RWPE2 (cell line): ENCODE measurements at regions not wholly inside any gene's neighbourhood (a gene's known extent, or its start where the extent isn't known, plus 50 kb on each side); places are given as distances from the start of the nearest gene placed in this dataset.
"Not testable (repeated sequence)": the region's sequence is repeated elsewhere in the genome, so short reads cannot be mapped to it uniquely, and the experiment has no call there.

Experiments
- ATAC-seq: fragments of 200-7000 bp; cut with Tn5 transposase; 3 replicates; pipeline ENCODE4 v1.9.1; 2021; ENCODE audit warnings: low read depth
- DNase-seq: peaks from one replicate; pipeline ENCODE4 v3.0.0-alpha.2; 2020; ENCODE audit warnings: low spot score
- H3K27ac ChIP-seq: fragments of 450-650 bp; 2 replicates; pipeline ENCODE4 v1.5.1; 2017; ENCODE audit warnings: mild to moderate bottlenecking; ENCODE audit not compliant: poor library complexity, severe bottlenecking
- H3K27me3 ChIP-seq: fragments of 250-450 bp; sonication (Bioruptor Pico); 2 replicates; pipeline ENCODE4 v1.5.1; 2021; ENCODE audit warnings: mild to moderate bottlenecking, moderate library complexity; ENCODE audit not compliant: insufficient read depth, poor library complexity, severe bottlenecking
- H3K36me3 ChIP-seq: fragments of 250-450 bp; sonication (Bioruptor Pico); 2 replicates; pipeline ENCODE4 v1.5.1; 2020; ENCODE audit warnings: low read depth, mild to moderate bottlenecking, moderate library complexity
- H3K4me1 ChIP-seq: fragments of 250-450 bp; sonication (Bioruptor Pico); 2 replicates; pipeline ENCODE4 v1.5.1; 2021; ENCODE audit warnings: mild to moderate bottlenecking, moderate library complexity; ENCODE audit not compliant: insufficient read depth, poor library complexity, severe bottlenecking
- H3K4me3 ChIP-seq: fragments of 250-450 bp; sonication (Bioruptor Pico); 2 replicates; pipeline ENCODE4 v1.5.1; 2021; ENCODE audit warnings: mild to moderate bottlenecking, moderate library complexity; ENCODE audit not compliant: severe bottlenecking
- H3K9me3 ChIP-seq: fragments of 250-450 bp; sonication (Bioruptor Pico); 2 replicates; pipeline ENCODE4 v1.5.1; 2021; ENCODE audit warnings: mild to moderate bottlenecking, moderate library complexity; ENCODE audit not compliant: severe bottlenecking
- TF ChIP-seq, protein P1 (sequence below): fragments of 450-650 bp; IDR thresholded peaks from one replicate; pipeline ENCODE4 v1.5.1; 2017; ENCODE audit warnings: mild to moderate bottlenecking, moderate library complexity; ENCODE audit not compliant: poor library complexity, severe bottlenecking

DNA sequence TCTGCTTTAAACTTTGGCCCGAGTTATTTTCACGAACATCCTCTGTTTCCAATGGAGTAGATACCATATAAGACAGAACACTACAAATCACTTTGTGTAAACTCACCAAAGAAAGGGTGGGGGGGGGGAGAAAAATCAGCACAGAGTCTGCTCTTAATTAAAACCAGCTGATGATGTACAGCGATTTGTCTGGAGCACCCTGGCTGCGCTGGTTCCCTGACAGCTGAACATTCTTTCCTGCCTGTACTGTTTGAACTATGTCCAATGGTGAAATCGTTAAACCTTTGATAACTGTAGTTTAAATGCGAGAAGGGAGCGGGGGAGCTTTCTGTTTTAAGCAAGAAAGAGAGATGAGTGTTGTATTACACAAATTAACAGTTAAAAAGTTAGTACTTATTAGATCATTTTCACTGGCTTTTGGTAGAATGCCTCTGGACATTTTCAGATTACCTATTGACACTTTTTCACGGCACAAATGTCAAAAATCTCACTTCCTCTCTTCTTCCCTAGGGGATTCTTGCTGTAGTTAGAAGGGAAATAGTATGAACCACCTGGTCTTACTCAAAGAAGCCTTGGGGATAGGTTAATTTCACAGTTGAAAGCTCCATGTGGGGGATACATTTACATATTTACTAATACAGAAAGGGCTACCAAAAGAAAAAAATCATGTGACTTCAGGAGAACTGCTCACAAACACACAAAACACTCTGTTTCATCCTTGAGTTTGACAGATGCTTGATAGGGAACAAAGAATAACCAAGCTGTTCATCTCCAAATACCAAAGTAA, 140.2 kb upstream of the RUNX1 start:
- no peak for DNase-seq
- peak overlapping the region; percentile 41 for H3K27ac ChIP-seq
- no peaks in the 10 kb centered on the region for H3K36me3 ChIP-seq
- no peaks in the 10 kb centered on the region for H3K27me3 ChIP-seq
- H3K9me3 ChIP-seq, result no peaks in the 10 kb centered on the region
- no peak overlapping the region for H3K4me3 ChIP-seq
- ATAC-seq, result no peak
- TF ChIP-seq, protein P1, sequence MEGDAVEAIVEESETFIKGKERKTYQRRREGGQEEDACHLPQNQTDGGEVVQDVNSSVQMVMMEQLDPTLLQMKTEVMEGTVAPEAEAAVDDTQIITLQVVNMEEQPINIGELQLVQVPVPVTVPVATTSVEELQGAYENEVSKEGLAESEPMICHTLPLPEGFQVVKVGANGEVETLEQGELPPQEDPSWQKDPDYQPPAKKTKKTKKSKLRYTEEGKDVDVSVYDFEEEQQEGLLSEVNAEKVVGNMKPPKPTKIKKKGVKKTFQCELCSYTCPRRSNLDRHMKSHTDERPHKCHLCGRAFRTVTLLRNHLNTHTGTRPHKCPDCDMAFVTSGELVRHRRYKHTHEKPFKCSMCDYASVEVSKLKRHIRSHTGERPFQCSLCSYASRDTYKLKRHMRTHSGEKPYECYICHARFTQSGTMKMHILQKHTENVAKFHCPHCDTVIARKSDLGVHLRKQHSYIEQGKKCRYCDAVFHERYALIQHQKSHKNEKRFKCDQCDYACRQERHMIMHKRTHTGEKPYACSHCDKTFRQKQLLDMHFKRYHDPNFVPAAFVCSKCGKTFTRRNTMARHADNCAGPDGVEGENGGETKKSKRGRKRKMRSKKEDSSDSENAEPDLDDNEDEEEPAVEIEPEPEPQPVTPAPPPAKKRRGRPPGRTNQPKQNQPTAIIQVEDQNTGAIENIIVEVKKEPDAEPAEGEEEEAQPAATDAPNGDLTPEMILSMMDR, result no peak
- H3K4me1 ChIP-seq, result peaks cover 12% of the 10 kb centered on the region

DNA sequence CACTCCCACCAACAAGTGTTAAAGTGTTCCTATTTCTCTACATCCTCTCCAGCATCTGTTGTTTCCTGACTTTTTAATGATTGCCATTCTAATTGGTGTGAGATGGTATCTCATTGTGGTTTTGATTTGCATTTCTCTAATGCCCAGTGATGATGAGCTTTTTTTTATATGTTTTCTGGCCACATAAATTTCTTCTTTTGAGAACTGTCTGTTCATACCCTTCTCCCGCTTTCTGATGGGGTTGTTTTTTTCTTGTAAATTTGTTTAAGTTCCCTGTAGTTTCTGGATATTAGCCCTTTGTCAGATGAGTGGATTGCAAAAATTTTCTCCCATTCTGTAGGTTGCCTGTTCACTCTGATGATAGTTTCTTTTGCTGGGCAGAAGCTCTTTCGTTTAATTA, 134.3 kb upstream of the RUNX1 start:
- DNase-seq, ATAC-seq, H3K27me3 ChIP-seq: not testable (repeated sequence)

DNA sequence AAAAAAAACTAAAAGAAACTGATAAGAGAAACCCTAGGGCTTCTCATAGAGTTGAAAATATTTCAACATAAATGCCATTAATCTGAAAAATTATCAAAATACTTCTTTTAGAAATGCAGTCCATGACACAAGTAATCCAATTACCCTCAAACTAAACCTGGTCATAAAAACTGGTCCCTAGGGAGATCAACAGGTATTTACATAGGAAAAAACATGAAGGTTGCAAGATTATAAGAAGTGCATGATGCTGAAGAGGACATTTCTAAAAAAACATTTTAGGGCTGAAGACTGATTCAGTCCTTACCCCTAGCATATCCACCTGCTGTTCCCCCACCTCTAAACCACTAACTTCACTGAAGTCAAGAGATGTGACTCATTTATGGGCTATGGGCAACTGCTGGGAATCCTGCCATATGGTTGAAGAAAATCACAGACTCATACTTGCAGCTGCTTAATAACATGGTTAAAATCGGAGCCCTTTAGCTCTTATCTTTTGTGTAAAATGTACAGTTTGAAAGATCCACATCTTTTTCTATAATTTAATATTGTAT, 131.0 kb upstream of the RUNX1 start:
- peak overlapping the region; percentile 22 for H3K27ac ChIP-seq
- H3K9me3 ChIP-seq, result no peaks in the 10 kb centered on the region
- H3K4me3 ChIP-seq, result no peak overlapping the region
- H3K27me3 ChIP-seq, result no peaks in the 10 kb centered on the region
- H3K36me3 ChIP-seq, result no peaks in the 10 kb centered on the region
- TF ChIP-seq, protein P1, result no peak
- ATAC-seq (peak; percentile 85), DNase-seq (no peak)
- peaks cover 20% of the 10 kb centered on the region for H3K4me1 ChIP-seq

More for the DNA sequence above, 134.3 kb upstream of the RUNX1 start:
- not testable (repeated sequence) for H3K27ac ChIP-seq, H3K4me3 ChIP-seq, H3K36me3 ChIP-seq, H3K9me3 ChIP-seq
- peaks cover 19% of the 10 kb centered on the region for H3K4me1 ChIP-seq

DNA sequence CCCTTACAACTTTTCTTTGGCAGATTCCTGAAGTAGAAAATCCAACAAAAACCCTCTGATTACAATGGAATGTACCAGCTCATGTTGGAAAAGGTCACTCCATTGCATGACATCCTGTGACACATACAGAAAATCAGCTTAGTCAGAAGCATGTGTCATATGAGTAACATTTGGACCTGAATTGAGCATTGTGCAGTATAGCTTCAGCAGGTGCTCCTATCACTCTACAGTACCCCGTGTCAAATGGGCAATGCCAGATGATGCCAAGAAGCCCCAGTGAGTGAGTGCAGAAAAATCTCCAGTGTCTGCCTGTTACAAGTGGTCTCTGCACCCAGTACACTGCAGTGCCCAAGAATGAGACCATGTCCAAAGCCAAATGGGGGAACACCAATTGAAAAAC, 129.7 kb upstream of the RUNX1 start:
- TF ChIP-seq, protein P1, result no peak
- H3K4me1 ChIP-seq, result peaks cover 20% of the 10 kb centered on the region
- DNase-seq (no peak), ATAC-seq (peak; percentile 78)
- H3K4me3 ChIP-seq, result no peak overlapping the region
- H3K9me3 ChIP-seq, result no peaks in the 10 kb centered on the region
- H3K36me3 ChIP-seq, result no peaks in the 10 kb centered on the region
- peak overlapping the region; percentile 32 for H3K27ac ChIP-seq
- H3K27me3 ChIP-seq, result no peaks in the 10 kb centered on the region

DNA sequence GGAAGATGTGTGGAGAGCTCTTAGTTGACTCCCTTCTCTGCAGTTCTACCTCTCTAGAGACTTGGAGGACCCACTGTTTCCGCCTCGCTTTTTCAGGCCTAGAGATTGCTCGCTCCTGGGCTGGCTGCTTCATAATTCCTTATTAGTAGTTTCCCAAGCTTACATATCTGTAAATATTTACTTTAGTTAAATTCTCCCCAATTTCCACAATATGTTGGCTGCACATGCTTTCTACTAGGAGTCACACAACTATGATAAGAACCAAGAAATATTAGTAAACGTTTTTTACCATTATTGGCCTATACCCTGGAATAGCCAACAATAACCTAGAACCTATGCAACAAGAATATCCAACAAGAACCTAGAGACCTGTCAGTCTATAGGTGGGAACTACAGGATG, 129.0 kb upstream of the RUNX1 start:
- peak overlapping the region; percentile 32 for H3K27ac ChIP-seq
- TF ChIP-seq, protein P1, result no peak
- H3K27me3 ChIP-seq, result no peaks in the 10 kb centered on the region
- no peak for ATAC-seq
- DNase-seq, result no peak
- no peak overlapping the region for H3K4me3 ChIP-seq
- no peaks in the 10 kb centered on the region for H3K36me3 ChIP-seq
- no peaks in the 10 kb centered on the region for H3K9me3 ChIP-seq
- peaks cover 20% of the 10 kb centered on the region for H3K4me1 ChIP-seq
